CD8-positive, alpha-beta memory T cell (primary cell): ENCODE measurements at regions not wholly inside any gene's neighbourhood (a gene's known extent, or its start where the extent isn't known, plus 50 kb on each side); places are given as distances from the start of the nearest gene placed in this dataset.
A peak's percentile ranks its signal among the peaks of the same experiment; 100 is the strongest.

Source experiments
- CTCF ChIA-PET: fragments of 350-600 bp; sonication (Branson Sonifier 250); formaldehyde crosslinking; loops from one replicate; lab custom pipeline; 2021; ENCODE audit warnings: antibody characterized with exemption; lab: Charles Lee
- POLR2A ChIA-PET: fragments of 350-600 bp; sonication (Branson Sonifier 250); formaldehyde crosslinking; loops from one replicate; lab custom pipeline; 2021; ENCODE audit warnings: antibody characterized with exemption; lab: Charles Lee
- DNase-seq, 5 donors: peaks; one replicate each; pipeline versions ENCODE4 v3.0.0 to v3.0.0-alpha.2; 2020 to 2022; ENCODE audit warnings: mixed read lengths in 1 of 5
- H3K27ac ChIP-seq: one replicate; pipeline ENCODE4 v1.7.0; 2013; ENCODE audit warnings: low read depth, mild to moderate bottlenecking, low read length, moderate library complexity
- H3K27me3 ChIP-seq: 2 replicates; pipeline ENCODE4 v1.7.0; 2013; ENCODE audit warnings: low read length, mild to moderate bottlenecking; ENCODE audit not compliant: insufficient read depth, poor library complexity, severe bottlenecking
- H3K36me3 ChIP-seq: 2 replicates; pipeline ENCODE4 v1.7.0; 2013; ENCODE audit warnings: mild to moderate bottlenecking, low read length, moderate library complexity; ENCODE audit not compliant: insufficient read depth
- H3K4me1 ChIP-seq: 2 replicates; pipeline ENCODE4 v1.7.0; 2013; ENCODE audit warnings: mild to moderate bottlenecking, low read length, moderate library complexity; ENCODE audit not compliant: insufficient read depth
- H3K4me3 ChIP-seq: 2 replicates; pipeline ENCODE4 v1.7.0; 2013; ENCODE audit warnings: mild to moderate bottlenecking, low read length
- H3K9me3 ChIP-seq: 2 replicates; pipeline ENCODE4 v1.7.0; 2013; ENCODE audit warnings: mild to moderate bottlenecking, low read length
- H3K27ac Mint-ChIP-seq, 8 donors: one replicate each; pipeline ENCODE4 v1.8.0; 2020 to 2021; ENCODE audit warnings: mixed read lengths in 8 of 8, mild to moderate bottlenecking in 6 of 8, inconsistent platforms in 3 of 8, moderate library complexity in 3 of 8
- H3K27me3 Mint-ChIP-seq, 2 donors: one replicate each; pipeline ENCODE4 v1.8.0; 2020 to 2021; ENCODE audit warnings: mixed read lengths in 2 of 2, mild to moderate bottlenecking in 1 of 2, moderate library complexity in 1 of 2
- H3K36me3 Mint-ChIP-seq, 3 donors: one replicate each; pipeline ENCODE4 v1.8.0; 2020 to 2021; ENCODE audit warnings: mixed read lengths in 3 of 3, inconsistent platforms in 1 of 3, mild to moderate bottlenecking in 1 of 3
- H3K4me1 Mint-ChIP-seq, 3 donors: one replicate each; pipeline ENCODE4 v1.8.0; 2020 to 2021; ENCODE audit warnings: mixed read lengths in 3 of 3, inconsistent platforms in 1 of 3, mild to moderate bottlenecking in 1 of 3
- H3K4me3 Mint-ChIP-seq, 7 donors: one replicate each; pipeline ENCODE4 v1.8.0; 2020 to 2021; ENCODE audit warnings: mixed read lengths in 7 of 7, mild to moderate bottlenecking in 6 of 7, moderate library complexity in 4 of 7, inconsistent platforms in 2 of 7
- H3K9me3 Mint-ChIP-seq, 5 donors: one replicate each; pipeline ENCODE4 v1.8.0; 2020 to 2022; ENCODE audit warnings: mixed read lengths in 5 of 5, mild to moderate bottlenecking in 3 of 5, moderate library complexity in 2 of 5, inconsistent platforms in 1 of 5

DNA sequence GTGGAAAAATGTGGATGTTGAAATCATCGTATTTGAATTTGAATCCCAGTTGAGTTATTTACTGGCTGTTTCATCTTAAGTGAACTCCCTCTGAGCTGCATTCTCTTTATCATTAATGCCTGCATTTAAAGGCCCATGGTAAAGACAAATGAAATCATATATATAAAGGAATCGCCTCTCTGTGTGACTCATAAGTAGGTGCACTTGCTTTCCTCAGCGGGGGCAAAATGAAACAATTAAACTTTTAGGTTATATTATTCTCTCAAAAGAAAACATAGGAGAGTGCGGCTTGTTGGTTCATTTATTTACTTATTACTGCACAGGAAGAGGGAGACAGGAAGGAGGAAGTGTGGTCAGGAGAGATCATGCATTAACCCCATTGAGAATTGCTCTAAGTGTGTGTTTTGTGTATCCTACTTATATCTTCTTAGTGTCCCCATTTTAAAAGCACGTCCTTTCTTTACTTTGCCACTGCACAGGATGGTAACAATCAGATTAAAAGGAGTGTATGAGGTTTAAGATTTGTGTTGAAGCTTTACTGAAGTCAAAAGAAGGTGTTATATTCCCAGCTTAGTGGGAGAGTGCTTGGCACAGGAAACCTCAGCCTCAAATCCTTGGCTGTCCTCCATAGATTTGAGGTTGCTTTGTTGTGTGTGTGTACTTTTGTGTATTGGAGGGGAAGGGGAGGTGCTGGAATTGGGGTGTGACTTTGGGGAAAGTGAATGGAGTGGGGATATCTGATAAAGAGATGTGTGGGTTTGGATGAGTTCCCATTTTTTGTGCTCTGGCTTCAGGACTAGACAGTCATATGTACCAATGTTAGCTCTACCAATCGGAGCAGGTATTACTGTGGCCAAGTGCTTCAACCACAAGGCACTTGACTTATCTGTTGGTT is 595.8 kb upstream of the NR2F2 start:
- Histone ChIP-seq H3K4me3 (peak overlapping the region; percentile 13), H3K36me3 (no peaks in the 10 kb centered on the region), H3K27ac (no peak overlapping the region), H3K27me3 (no peaks in the 10 kb centered on the region), H3K4me1 (peaks cover 23% of the 10 kb centered on the region), H3K9me3 (no peaks in the 10 kb centered on the region)
- Mint-ChIP-seq H3K4me3 (peak overlapping the region in 6 of 7 donors; percentile 15 to 68 (median 52)), H3K9me3 (peaks cover 0 to 11% (median 0%) of the 10 kb centered on the region in 5 donors), H3K27me3 (peaks cover 0 to 2% of the 10 kb centered on the region in 2 donors), H3K27ac (peak overlapping the region in 6 of 8 donors; percentile 27 to 85 (median 53)), H3K36me3 (peaks cover 0 to 17% (median 0%) of the 10 kb centered on the region in 3 donors), H3K4me1 (peaks cover 24 to 28% (median 27%) of the 10 kb centered on the region in 3 donors)
- ChIA-PET CTCF (no interaction called here), POLR2A (no interaction called here)
- DNase-seq, result no peak

DNA sequence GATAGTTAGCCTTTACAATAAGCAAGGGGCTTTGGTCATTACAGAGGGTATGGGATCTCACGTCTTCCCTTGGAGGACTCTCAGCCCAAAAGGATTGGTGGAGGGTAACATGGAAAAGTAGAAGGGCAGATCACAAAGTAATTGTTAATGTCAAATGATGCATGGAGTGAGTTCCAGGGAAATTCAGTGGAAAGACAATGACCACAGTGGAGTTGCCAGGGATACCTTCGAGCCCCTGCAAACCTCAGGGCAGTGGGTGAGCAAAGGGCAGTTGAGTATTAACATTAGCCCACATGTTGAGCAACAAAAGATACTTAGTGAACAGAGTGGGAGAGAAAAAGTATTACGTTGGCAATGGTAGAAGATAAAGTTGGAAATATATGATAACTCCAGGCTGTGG is 593.4 kb upstream of the NR2F2 start:
- no peak overlapping the region for H3K4me3 ChIP-seq
- CTCF ChIA-PET, result no interaction called here
- H3K9me3 ChIP-seq, result no peaks in the 10 kb centered on the region
- Mint-ChIP-seq H3K4me1 (peaks cover 34 to 39% (median 37%) of the 10 kb centered on the region in 3 donors), H3K36me3 (peaks cover 0 to 17% (median 1%) of the 10 kb centered on the region in 3 donors), H3K9me3 (peaks cover 0 to 11% (median 0%) of the 10 kb centered on the region in 5 donors), H3K27ac (no peak overlapping the region), H3K4me3 (peak overlapping the region in 1 of 7 donors; percentile 29), H3K27me3 (no peaks in the 10 kb centered on the region)
- H3K27ac ChIP-seq, result no peak overlapping the region
- no peak for DNase-seq
- POLR2A ChIA-PET, result no interaction called here
- H3K27me3 ChIP-seq, result no peaks in the 10 kb centered on the region
- H3K36me3 ChIP-seq, result no peaks in the 10 kb centered on the region
- H3K4me1 ChIP-seq, result peaks cover 32% of the 10 kb centered on the region

DNA sequence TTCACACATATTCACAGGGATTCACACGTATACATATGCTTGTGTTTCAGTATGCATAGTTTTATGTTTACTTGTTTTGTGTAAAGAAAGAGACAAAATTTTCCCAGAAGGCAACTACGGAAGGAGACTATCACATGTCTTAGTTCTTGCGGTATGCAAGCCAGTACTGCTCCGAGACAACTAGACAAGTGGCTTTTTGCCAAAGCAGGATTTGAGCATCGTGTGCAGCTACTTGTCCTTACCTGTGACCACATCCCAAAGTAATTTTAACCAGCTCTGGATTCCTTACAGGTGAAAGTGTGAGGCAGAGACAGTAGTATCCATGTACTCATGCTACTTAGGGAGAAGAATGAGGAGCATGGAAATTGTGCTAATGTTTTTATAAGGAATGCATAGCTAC is 591.4 kb upstream of the NR2F2 start:
- peaks cover 25% of the 10 kb centered on the region for H3K4me1 ChIP-seq
- Mint-ChIP-seq H3K9me3 (peaks cover 0 to 11% (median 0%) of the 10 kb centered on the region in 5 donors), H3K4me3 (no peak overlapping the region), H3K36me3 (peaks cover 0 to 17% (median 4%) of the 10 kb centered on the region in 3 donors), H3K27ac (no peak overlapping the region), H3K27me3 (no peaks in the 10 kb centered on the region), H3K4me1 (peaks cover 34% of the 10 kb centered on the region in 3 donors)
- DNase-seq, result no peak
- no peaks in the 10 kb centered on the region for H3K27me3 ChIP-seq
- ChIA-PET CTCF (no interaction called here), POLR2A (no interaction called here)
- H3K4me3 ChIP-seq, result no peak overlapping the region
- H3K36me3 ChIP-seq, result no peaks in the 10 kb centered on the region
- no peaks in the 10 kb centered on the region for H3K9me3 ChIP-seq
- H3K27ac ChIP-seq, result no peak overlapping the region

DNA sequence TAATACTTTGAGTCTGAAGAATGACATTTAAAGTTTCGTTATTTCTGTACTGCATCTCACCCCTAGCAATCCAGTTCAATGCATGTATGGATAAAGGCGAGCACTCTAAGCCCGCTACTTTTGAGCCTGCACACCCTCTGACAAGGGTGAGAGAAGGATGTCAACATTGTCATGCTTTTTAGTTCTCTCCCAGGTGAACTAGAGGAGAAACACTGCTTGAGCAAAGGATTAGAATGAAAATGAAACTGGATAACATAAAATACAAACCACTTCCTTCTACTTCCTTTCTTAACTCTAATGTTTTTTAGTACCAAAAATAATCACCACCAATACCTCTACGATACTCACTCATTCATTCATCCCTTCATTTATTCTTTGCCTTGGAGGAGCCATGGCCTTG is 588.7 kb upstream of the NR2F2 start:
- H3K36me3 ChIP-seq, result no peaks in the 10 kb centered on the region
- no peak for DNase-seq
- H3K4me1 Mint-ChIP-seq, result peaks cover 15 to 17% (median 17%) of the 10 kb centered on the region in 3 donors
- H3K36me3 Mint-ChIP-seq, result peaks cover 0 to 8% (median 5%) of the 10 kb centered on the region in 3 donors
- H3K27ac ChIP-seq, result no peak overlapping the region
- no peak overlapping the region for H3K4me3 ChIP-seq
- no peaks in the 10 kb centered on the region for H3K9me3 ChIP-seq
- peak overlapping the region in 3 of 8 donors; percentile 4 to 57 (median 46) for H3K27ac Mint-ChIP-seq
- H3K27me3 ChIP-seq, result no peaks in the 10 kb centered on the region
- H3K27me3 Mint-ChIP-seq, result no peaks in the 10 kb centered on the region
- ChIA-PET CTCF (no interaction called here), POLR2A (no interaction called here)
- H3K4me1 ChIP-seq, result peaks cover 8% of the 10 kb centered on the region
- H3K9me3 Mint-ChIP-seq, result peaks cover 0 to 5% (median 0%) of the 10 kb centered on the region in 5 donors
- peak overlapping the region in 6 of 7 donors; percentile 30 to 79 (median 53) for H3K4me3 Mint-ChIP-seq

DNA sequence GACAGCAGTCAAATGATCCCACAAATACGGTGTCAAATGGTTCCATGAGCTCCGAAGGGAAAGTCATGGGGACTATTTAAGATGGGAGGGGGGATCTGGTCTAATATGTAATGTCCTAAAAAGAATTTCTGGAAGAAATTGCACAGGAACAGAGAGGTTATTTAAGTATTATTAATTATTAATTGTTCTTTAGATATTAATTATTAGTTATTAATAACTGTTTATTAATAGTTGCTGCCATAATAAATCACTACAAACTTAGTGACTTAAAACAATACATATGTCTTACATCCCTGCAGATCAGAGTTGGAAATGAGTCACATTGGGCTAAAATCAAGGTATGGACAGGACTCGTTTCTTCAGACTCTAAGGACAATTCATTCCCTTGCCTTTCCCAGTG is 588.2 kb upstream of the NR2F2 start:
- POLR2A ChIA-PET, result no interaction called here
- Histone ChIP-seq H3K27ac (no peak overlapping the region), H3K4me3 (no peak overlapping the region), H3K36me3 (no peaks in the 10 kb centered on the region), H3K9me3 (no peaks in the 10 kb centered on the region), H3K27me3 (no peaks in the 10 kb centered on the region), H3K4me1 (peaks cover 8% of the 10 kb centered on the region)
- CTCF ChIA-PET, result no interaction called here
- peaks cover 0 to under 1% (median 0%) of the 10 kb centered on the region in 5 donors for H3K9me3 Mint-ChIP-seq
- peaks cover 0 to 5% (median 4%) of the 10 kb centered on the region in 3 donors for H3K36me3 Mint-ChIP-seq
- H3K27me3 Mint-ChIP-seq, result no peaks in the 10 kb centered on the region
- H3K4me1 Mint-ChIP-seq, result peaks cover 15 to 17% (median 17%) of the 10 kb centered on the region in 3 donors
- no peak for DNase-seq
- peak overlapping the region in 5 of 7 donors; percentile 38 to 79 (median 67) for H3K4me3 Mint-ChIP-seq
- peak overlapping the region in 2 of 8 donors; percentile 57 to 81 for H3K27ac Mint-ChIP-seq

DNA sequence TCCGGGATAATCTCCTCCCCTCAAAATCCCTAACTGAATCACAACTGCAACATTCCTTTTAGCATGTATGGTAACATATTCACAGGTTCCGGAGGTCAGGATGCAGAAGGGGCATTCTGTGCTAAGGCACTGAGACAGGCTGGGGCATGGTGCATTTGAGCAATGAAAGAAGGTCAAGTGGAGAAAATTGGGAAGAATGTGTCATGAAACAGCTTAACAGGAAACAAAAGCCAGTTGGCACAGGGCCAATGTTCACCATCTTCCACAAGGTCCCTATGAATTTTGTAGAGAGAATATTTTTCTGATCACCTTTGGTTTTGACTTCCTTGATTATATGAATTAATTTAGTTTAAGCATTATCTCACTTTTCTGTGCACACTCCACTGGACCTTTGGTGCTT is 587.7 kb upstream of the NR2F2 start:
- peaks cover 15 to 17% (median 17%) of the 10 kb centered on the region in 3 donors for H3K4me1 Mint-ChIP-seq
- Histone ChIP-seq H3K4me1 (peaks cover 8% of the 10 kb centered on the region), H3K36me3 (no peaks in the 10 kb centered on the region), H3K4me3 (no peak overlapping the region), H3K27ac (no peak overlapping the region), H3K27me3 (no peaks in the 10 kb centered on the region), H3K9me3 (no peaks in the 10 kb centered on the region)
- no peak for DNase-seq
- peak overlapping the region in 1 of 7 donors; percentile 1 for H3K4me3 Mint-ChIP-seq
- H3K9me3 Mint-ChIP-seq, result no peaks in the 10 kb centered on the region
- H3K36me3 Mint-ChIP-seq, result peaks cover 0 to 5% (median 4%) of the 10 kb centered on the region in 3 donors
- H3K27me3 Mint-ChIP-seq, result no peaks in the 10 kb centered on the region
- H3K27ac Mint-ChIP-seq, result no peak overlapping the region
- ChIA-PET POLR2A (no interaction called here), CTCF (no interaction called here)

DNA sequence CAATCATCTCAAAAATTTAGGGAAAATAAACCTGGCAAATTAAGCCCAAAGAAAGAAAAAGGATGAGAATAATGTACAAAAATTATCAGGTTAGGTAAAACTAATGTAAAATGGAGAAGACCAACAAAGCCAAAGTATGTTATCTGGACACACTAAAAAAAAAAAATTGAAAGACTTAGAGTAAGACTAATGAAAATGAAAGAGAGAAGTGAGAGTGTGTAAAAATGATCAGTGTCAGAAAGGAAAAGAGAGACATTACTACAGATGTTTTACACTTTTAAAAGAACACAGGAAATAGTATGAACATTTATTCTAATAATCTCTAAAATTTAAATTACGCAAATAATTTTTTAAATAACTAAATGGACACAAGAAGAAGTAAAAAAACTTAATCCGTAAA is 573.3 kb upstream of the NR2F2 start:
- peaks cover 0 to 3% (median 0%) of the 10 kb centered on the region in 5 donors for H3K9me3 Mint-ChIP-seq
- CTCF ChIA-PET, result no interaction called here
- peaks cover 0 to 4% of the 10 kb centered on the region in 2 donors for H3K27me3 Mint-ChIP-seq
- no peaks in the 10 kb centered on the region for H3K36me3 ChIP-seq
- POLR2A ChIA-PET, result no interaction called here
- no peaks in the 10 kb centered on the region for H3K36me3 Mint-ChIP-seq
- H3K27ac ChIP-seq, result no peak overlapping the region
- no peak for DNase-seq
- no peak overlapping the region for H3K4me3 Mint-ChIP-seq
- no peak overlapping the region for H3K4me3 ChIP-seq
- peaks cover 0 to 4% (median 0%) of the 10 kb centered on the region in 3 donors for H3K4me1 Mint-ChIP-seq
- no peaks in the 10 kb centered on the region for H3K27me3 ChIP-seq
- H3K27ac Mint-ChIP-seq, result no peak overlapping the region
- H3K4me1 ChIP-seq, result no peaks in the 10 kb centered on the region
- no peaks in the 10 kb centered on the region for H3K9me3 ChIP-seq

DNA sequence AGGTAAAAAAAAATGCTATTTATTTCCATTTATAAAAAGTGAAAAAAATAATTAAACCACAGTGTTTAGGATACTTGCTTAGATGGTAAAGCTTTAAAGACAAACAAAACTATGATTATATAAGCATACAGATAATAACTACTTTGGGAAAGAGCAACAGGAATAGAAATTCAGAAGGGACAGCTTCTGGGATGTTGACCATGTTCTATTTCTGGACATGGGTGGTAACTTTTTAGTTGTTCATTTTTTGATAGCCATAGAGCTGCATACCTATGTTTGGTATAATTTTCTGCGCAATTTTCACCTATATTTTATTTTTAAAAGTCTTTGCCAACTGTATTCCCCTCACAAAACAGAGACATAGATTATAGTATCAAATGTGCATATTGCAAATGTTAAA is 572.0 kb upstream of the NR2F2 start:
- peaks cover 0 to 3% (median 0%) of the 10 kb centered on the region in 5 donors for H3K9me3 Mint-ChIP-seq
- no peak for DNase-seq
- no peak overlapping the region for H3K4me3 Mint-ChIP-seq
- H3K36me3 Mint-ChIP-seq, result no peaks in the 10 kb centered on the region
- Histone ChIP-seq H3K9me3 (no peaks in the 10 kb centered on the region), H3K36me3 (no peaks in the 10 kb centered on the region), H3K4me3 (no peak overlapping the region), H3K4me1 (no peaks in the 10 kb centered on the region), H3K27me3 (no peaks in the 10 kb centered on the region), H3K27ac (no peak overlapping the region)
- H3K4me1 Mint-ChIP-seq, result peaks cover 0 to 4% (median 0%) of the 10 kb centered on the region in 3 donors
- CTCF ChIA-PET, result no interaction called here
- no peak overlapping the region for H3K27ac Mint-ChIP-seq
- H3K27me3 Mint-ChIP-seq, result peaks cover 0 to 3% of the 10 kb centered on the region in 2 donors
- POLR2A ChIA-PET, result no interaction called here
